Neural cell (in vitro differentiated cells): ENCODE measurements at regions not wholly inside any gene's neighbourhood (a gene's known extent, or its start where the extent isn't known, plus 50 kb on each side); places are given as distances from the start of the nearest gene placed in this dataset.

Experiments
- EZH2 ChIP-seq: fragments of 200-600, 300-800 bp; shearing (Covaris generic), sonication (generic); IDR thresholded peaks from 2 replicates; pipeline ENCODE4 v1.6.1; 2014; ENCODE audit warnings: antibody characterized with exemption, low read length, borderline replicate concordance, mild to moderate bottlenecking; ENCODE audit not compliant: insufficient read depth, poor library complexity, severe bottlenecking
- TF ChIP-seq, protein P1 (sequence below): fragments of 450-650 bp; IDR thresholded peaks from 2 replicates; pipeline ENCODE4 v1.5.1; 2014; ENCODE audit warnings: antibody characterized with exemption, mild to moderate bottlenecking, moderate library complexity; ENCODE audit not compliant: poor library complexity, severe bottlenecking

DNA sequence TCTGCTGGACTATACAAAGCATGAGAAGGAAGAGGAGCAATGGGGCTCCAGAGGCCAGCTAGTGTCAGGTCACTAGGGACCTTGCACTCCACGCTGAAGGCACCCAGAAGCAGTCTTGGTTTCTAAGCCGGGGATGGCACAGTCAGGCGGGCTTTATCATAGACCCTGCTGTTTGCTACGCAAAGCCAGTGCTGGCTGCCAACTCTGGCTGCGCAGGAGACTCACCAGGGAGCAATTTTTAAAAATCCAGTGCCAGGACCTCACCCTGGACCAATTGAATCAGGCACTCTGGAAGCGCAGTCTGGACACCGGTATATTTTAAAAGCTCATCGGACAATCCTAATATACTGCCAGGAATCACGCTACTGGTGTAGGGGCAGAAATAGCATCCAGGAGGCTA is 368.5 kb upstream of the XYLT1 start:
- TF ChIP-seq, protein P1, sequence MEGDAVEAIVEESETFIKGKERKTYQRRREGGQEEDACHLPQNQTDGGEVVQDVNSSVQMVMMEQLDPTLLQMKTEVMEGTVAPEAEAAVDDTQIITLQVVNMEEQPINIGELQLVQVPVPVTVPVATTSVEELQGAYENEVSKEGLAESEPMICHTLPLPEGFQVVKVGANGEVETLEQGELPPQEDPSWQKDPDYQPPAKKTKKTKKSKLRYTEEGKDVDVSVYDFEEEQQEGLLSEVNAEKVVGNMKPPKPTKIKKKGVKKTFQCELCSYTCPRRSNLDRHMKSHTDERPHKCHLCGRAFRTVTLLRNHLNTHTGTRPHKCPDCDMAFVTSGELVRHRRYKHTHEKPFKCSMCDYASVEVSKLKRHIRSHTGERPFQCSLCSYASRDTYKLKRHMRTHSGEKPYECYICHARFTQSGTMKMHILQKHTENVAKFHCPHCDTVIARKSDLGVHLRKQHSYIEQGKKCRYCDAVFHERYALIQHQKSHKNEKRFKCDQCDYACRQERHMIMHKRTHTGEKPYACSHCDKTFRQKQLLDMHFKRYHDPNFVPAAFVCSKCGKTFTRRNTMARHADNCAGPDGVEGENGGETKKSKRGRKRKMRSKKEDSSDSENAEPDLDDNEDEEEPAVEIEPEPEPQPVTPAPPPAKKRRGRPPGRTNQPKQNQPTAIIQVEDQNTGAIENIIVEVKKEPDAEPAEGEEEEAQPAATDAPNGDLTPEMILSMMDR, result no peak
- no peak for TF ChIP-seq EZH2
